ENCODE measurements at regions not wholly inside any gene's neighbourhood (a gene's known extent, or its start where the extent isn't known, plus 50 kb on each side); places are given as distances from the start of the nearest gene placed in this dataset.

DNA sequence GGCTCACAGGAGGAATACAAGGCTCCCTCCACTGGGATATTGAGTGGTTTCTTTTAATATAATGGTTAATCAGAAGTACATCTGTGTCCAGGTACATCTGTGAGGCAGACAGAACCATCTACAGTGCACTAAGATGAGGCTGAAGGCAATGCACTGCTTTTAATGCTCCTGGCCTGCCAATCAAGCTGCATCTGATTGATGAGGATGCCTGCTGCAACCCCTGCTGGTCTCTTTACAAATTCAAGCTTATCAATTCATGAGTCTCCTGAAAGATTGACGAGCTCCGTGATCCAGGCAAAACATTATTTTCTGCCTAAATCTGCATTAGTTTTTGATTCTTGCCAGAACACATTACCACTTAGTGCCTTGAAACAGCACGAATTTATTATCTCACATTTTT, 1139.1 kb downstream of the AACS start:
- H3K27ac Mint-ChIP-seq (ENCODE audit: low read depth), result no peak overlapping the region
- DNase-seq (ENCODE audit: low spot score in 2 of 2), result no peak
- H3K36me3 Mint-ChIP-seq (ENCODE audit: insufficient read depth), result no peaks in the 10 kb centered on the region
- ATAC-seq (replicated peaks; ENCODE audit: extremely low read depth, poor library complexity, severe bottlenecking), result no peak
- H3K9me3 Mint-ChIP-seq, result peaks cover 11% of the 10 kb centered on the region
- H3K4me3 Mint-ChIP-seq, result no peak overlapping the region
- H3K27me3 Mint-ChIP-seq, result no peaks in the 10 kb centered on the region
- H3K4me1 Mint-ChIP-seq, result no peaks in the 10 kb centered on the region

GRCh38 chr12:126210026-126210425, 1144.8 kb downstream of the AACS start:
- Mint-ChIP-seq H3K9me3 (peaks cover 11% of the 10 kb centered on the region), H3K27me3 (no peaks in the 10 kb centered on the region), H3K4me3 (no peak overlapping the region), H3K27ac (ENCODE audit: low read depth) (no peak overlapping the region), H3K36me3 (ENCODE audit: insufficient read depth) (no peaks in the 10 kb centered on the region), H3K4me1 (no peaks in the 10 kb centered on the region)
- DNase-seq (ENCODE audit: low spot score in 2 of 2) (no peak), ATAC-seq (replicated peaks; ENCODE audit: extremely low read depth, poor library complexity, severe bottlenecking) (no peak)

GRCh38 chr12:126210448-126210847, 1145.2 kb downstream of the AACS start:
- Mint-ChIP-seq H3K27ac (ENCODE audit: low read depth) (no peak overlapping the region), H3K36me3 (ENCODE audit: insufficient read depth) (no peaks in the 10 kb centered on the region), H3K4me3 (no peak overlapping the region), H3K27me3 (no peaks in the 10 kb centered on the region), H3K4me1 (no peaks in the 10 kb centered on the region), H3K9me3 (peaks cover 11% of the 10 kb centered on the region)
- no peak for DNase-seq (ENCODE audit: low spot score in 2 of 2)
- ATAC-seq (replicated peaks; ENCODE audit: extremely low read depth, poor library complexity, severe bottlenecking), result no peak

- no peaks in the 10 kb centered on the region for H3K27me3 Mint-ChIP-seq
- no peak for ATAC-seq (replicated peaks; ENCODE audit: extremely low read depth, poor library complexity, severe bottlenecking)
- no peaks in the 10 kb centered on the region for H3K9me3 Mint-ChIP-seq
- H3K4me1 Mint-ChIP-seq, result no peaks in the 10 kb centered on the region
- no peak for DNase-seq (ENCODE audit: low spot score in 2 of 2)
- H3K27ac Mint-ChIP-seq (ENCODE audit: low read depth), result no peak overlapping the region
- no peak overlapping the region for H3K4me3 Mint-ChIP-seq
- H3K36me3 Mint-ChIP-seq (ENCODE audit: insufficient read depth), result no peaks in the 10 kb centered on the region
Observed at GRCh38 chr12:126212824-126213223, 1147.6 kb downstream of the AACS start.

DNA sequence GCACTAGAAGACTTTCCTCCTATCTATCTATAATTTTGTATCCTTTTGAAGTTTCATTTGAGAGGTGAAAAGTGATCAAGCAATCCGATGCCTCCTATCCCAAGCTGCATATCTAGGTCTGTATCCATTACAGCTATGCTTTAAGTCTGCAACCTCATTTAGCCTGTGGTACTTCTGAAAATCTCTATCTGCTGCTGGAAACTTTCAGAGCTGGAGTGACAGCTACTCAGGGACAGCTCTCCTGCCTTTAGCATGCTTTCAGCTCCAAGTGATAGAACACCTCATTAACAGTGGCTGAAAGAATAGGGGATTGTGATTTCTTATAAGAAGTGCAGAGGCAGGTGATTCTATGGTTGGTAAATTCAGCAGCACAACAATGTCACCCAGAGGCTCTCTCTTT, 1153.5 kb downstream of the AACS start:
- no peak overlapping the region for H3K27ac Mint-ChIP-seq (ENCODE audit: low read depth)
- ATAC-seq (replicated peaks; ENCODE audit: extremely low read depth, poor library complexity, severe bottlenecking) (no peak), DNase-seq (ENCODE audit: low spot score in 2 of 2) (no peak)
- H3K27me3 Mint-ChIP-seq, result no peaks in the 10 kb centered on the region
- no peaks in the 10 kb centered on the region for H3K4me1 Mint-ChIP-seq
- no peaks in the 10 kb centered on the region for H3K9me3 Mint-ChIP-seq
- no peaks in the 10 kb centered on the region for H3K36me3 Mint-ChIP-seq (ENCODE audit: insufficient read depth)
- H3K4me3 Mint-ChIP-seq, result no peak overlapping the region

- no peak for ATAC-seq (replicated peaks; ENCODE audit: extremely low read depth, poor library complexity, severe bottlenecking)
- DNase-seq (ENCODE audit: low spot score in 2 of 2), result no peak
- no peaks in the 10 kb centered on the region for H3K4me1 Mint-ChIP-seq
- H3K4me3 Mint-ChIP-seq, result no peak overlapping the region
- no peak overlapping the region for H3K27ac Mint-ChIP-seq (ENCODE audit: low read depth)
- H3K27me3 Mint-ChIP-seq, result no peaks in the 10 kb centered on the region
- H3K9me3 Mint-ChIP-seq, result no peaks in the 10 kb centered on the region
- H3K36me3 Mint-ChIP-seq (ENCODE audit: insufficient read depth), result no peaks in the 10 kb centered on the region
Observed at GRCh38 chr12:126219139-126219538, 1153.9 kb downstream of the AACS start.

GRCh38 chr12:126219654-126220279, 1154.5 kb downstream of the AACS start:
- H3K9me3 Mint-ChIP-seq, result no peaks in the 10 kb centered on the region
- no peaks in the 10 kb centered on the region for H3K27me3 Mint-ChIP-seq
- DNase-seq (ENCODE audit: low spot score in 2 of 2), result no peak
- H3K27ac Mint-ChIP-seq (ENCODE audit: low read depth), result no peak overlapping the region
- no peak for ATAC-seq (replicated peaks; ENCODE audit: extremely low read depth, poor library complexity, severe bottlenecking)
- no peaks in the 10 kb centered on the region for H3K4me1 Mint-ChIP-seq
- H3K36me3 Mint-ChIP-seq (ENCODE audit: insufficient read depth), result no peaks in the 10 kb centered on the region
- no peak overlapping the region for H3K4me3 Mint-ChIP-seq

DNA sequence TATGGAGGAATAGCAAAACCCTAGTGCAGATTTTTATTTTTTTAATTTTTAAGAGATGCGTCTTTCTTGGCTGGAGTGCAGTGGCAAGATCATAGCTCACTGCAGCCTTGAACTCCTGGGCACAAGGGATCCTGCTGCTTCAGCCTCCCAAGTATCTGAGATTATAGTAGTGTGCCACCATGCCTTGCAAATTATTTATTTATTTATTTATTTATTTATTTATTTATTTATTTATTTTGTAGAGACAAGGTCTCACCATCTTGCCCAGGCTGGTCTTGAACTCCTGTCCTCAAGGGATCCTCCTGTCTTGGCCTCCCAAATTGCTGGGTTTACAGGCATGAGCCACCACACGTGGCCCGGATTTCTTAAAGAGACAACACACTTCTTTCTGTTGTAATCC, 1158.8 kb downstream of the AACS start:
- H3K4me1 Mint-ChIP-seq, result no peaks in the 10 kb centered on the region
- no peak for DNase-seq (ENCODE audit: low spot score in 2 of 2)
- no peak overlapping the region for H3K27ac Mint-ChIP-seq (ENCODE audit: low read depth)
- H3K4me3 Mint-ChIP-seq, result no peak overlapping the region
- H3K27me3 Mint-ChIP-seq, result no peaks in the 10 kb centered on the region
- H3K36me3 Mint-ChIP-seq (ENCODE audit: insufficient read depth), result no peaks in the 10 kb centered on the region
- ATAC-seq (replicated peaks; ENCODE audit: extremely low read depth, poor library complexity, severe bottlenecking), result no peak
- H3K9me3 Mint-ChIP-seq, result peaks cover 10% of the 10 kb centered on the region

GRCh38 chr12:126228936-126229335, 1163.7 kb downstream of the AACS start:
- Mint-ChIP-seq H3K9me3 (peaks cover 10% of the 10 kb centered on the region), H3K4me1 (no peaks in the 10 kb centered on the region), H3K27ac (ENCODE audit: low read depth) (no peak overlapping the region), H3K4me3 (no peak overlapping the region), H3K36me3 (ENCODE audit: insufficient read depth) (no peaks in the 10 kb centered on the region), H3K27me3 (no peaks in the 10 kb centered on the region)
- no peak for DNase-seq (ENCODE audit: low spot score in 2 of 2)
- ATAC-seq (replicated peaks; ENCODE audit: extremely low read depth, poor library complexity, severe bottlenecking), result no peak

DNA sequence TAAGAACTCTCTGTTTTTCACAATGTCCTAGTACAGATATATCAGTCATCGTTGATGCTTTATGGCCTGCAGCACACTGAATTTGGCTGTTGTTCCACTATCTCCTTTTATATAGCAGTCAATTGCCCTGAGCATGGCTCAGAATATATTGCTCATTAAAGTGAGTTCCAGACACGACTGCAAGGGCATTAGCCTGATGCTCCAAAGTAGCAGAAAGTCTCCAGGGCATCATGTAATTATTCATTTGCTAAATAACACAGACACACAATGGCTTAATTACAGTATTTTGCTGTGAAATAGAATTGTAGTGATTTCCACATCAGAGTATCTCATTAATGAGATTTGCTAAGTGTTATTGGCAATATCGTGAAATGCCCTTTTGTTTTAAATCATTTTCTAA, 1167.5 kb downstream of the AACS start:
- no peaks in the 10 kb centered on the region for H3K36me3 Mint-ChIP-seq (ENCODE audit: insufficient read depth)
- peaks cover 5% of the 10 kb centered on the region for H3K9me3 Mint-ChIP-seq
- no peak for ATAC-seq (replicated peaks; ENCODE audit: extremely low read depth, poor library complexity, severe bottlenecking)
- no peaks in the 10 kb centered on the region for H3K27me3 Mint-ChIP-seq
- no peak overlapping the region for H3K4me3 Mint-ChIP-seq
- no peaks in the 10 kb centered on the region for H3K4me1 Mint-ChIP-seq
- no peak for DNase-seq (ENCODE audit: low spot score in 2 of 2)
- no peak overlapping the region for H3K27ac Mint-ChIP-seq (ENCODE audit: low read depth)

GRCh38 chr12:126233625-126234024, 1168.4 kb downstream of the AACS start:
- DNase-seq (ENCODE audit: low spot score in 2 of 2) (no peak), ATAC-seq (replicated peaks; ENCODE audit: extremely low read depth, poor library complexity, severe bottlenecking) (no peak)
- H3K36me3 Mint-ChIP-seq (ENCODE audit: insufficient read depth), result no peaks in the 10 kb centered on the region
- H3K27me3 Mint-ChIP-seq, result no peaks in the 10 kb centered on the region
- H3K9me3 Mint-ChIP-seq, result peaks cover 4% of the 10 kb centered on the region
- H3K4me1 Mint-ChIP-seq, result no peaks in the 10 kb centered on the region
- H3K27ac Mint-ChIP-seq (ENCODE audit: low read depth), result no peak overlapping the region
- H3K4me3 Mint-ChIP-seq, result no peak overlapping the region

GRCh38 chr12:126243814-126244440, 1178.7 kb downstream of the AACS start:
- Mint-ChIP-seq H3K4me1 (no peaks in the 10 kb centered on the region), H3K9me3 (no peaks in the 10 kb centered on the region), H3K36me3 (ENCODE audit: insufficient read depth) (no peaks in the 10 kb centered on the region), H3K4me3 (no peak overlapping the region), H3K27ac (ENCODE audit: low read depth) (no peak overlapping the region), H3K27me3 (no peaks in the 10 kb centered on the region)
- no peak for DNase-seq (ENCODE audit: low spot score in 2 of 2)
- ATAC-seq (replicated peaks; ENCODE audit: extremely low read depth, poor library complexity, severe bottlenecking), result no peak

- no peaks in the 10 kb centered on the region for H3K27me3 Mint-ChIP-seq
- H3K27ac Mint-ChIP-seq (ENCODE audit: low read depth), result no peak overlapping the region
- no peak for ATAC-seq (replicated peaks; ENCODE audit: extremely low read depth, poor library complexity, severe bottlenecking)
- no peak for DNase-seq (ENCODE audit: low spot score in 2 of 2)
- H3K9me3 Mint-ChIP-seq, result peaks cover 5% of the 10 kb centered on the region
- H3K36me3 Mint-ChIP-seq (ENCODE audit: insufficient read depth), result no peaks in the 10 kb centered on the region
- no peaks in the 10 kb centered on the region for H3K4me1 Mint-ChIP-seq
- H3K4me3 Mint-ChIP-seq, result no peak overlapping the region
Observed at GRCh38 chr12:126247936-126248335, 1182.7 kb downstream of the AACS start.
